SK-N-SH (cell line): ENCODE measurements at regions not wholly inside any gene's neighbourhood (a gene's known extent, or its start where the extent isn't known, plus 50 kb on each side); places are given as distances from the start of the nearest gene placed in this dataset.
A peak's percentile ranks its signal among the peaks of the same experiment; 100 is the strongest.

Experiments
- CTCF ChIA-PET: fragments of 300-600, 350-600 bp; formaldehyde crosslinking; extraction: SDS; loops from one replicate; lab custom pipeline; 2021; lab: Yijun Ruan, JAX
- POLR2A ChIA-PET: fragments of 350-600 bp; sonication (Branson Sonifier 250); formaldehyde crosslinking; extraction: SDS; loops from one replicate; lab custom pipeline; 2020; ENCODE audit warnings: antibody characterized with exemption, inconsistent platforms; lab: Yijun Ruan, JAX
- DNase-seq: peaks from one replicate; pipeline ENCODE4 v3.0.0; 2012
- H2AFZ ChIP-seq: fragments of 200-600 bp; sonication (generic); 2 replicates; pipeline ENCODE4 v1.8.1; 2016; ENCODE audit warnings: antibody characterized with exemption, mild to moderate bottlenecking, low read depth
- H3F3A ChIP-seq: fragments of 200-600 bp; sonication (generic); replicated peaks from 2 replicates; pipeline ENCODE3; 2016; ENCODE audit warnings: antibody characterized with exemption, mild to moderate bottlenecking; ENCODE audit not compliant: insufficient read depth
- H3K27ac ChIP-seq, 2 experiments: fragments of 200-500 bp in 1 of 2; fragments of 200-600 bp in 1 of 2; sonication (Bioruptor generic) in 1 of 2; sonication (generic), shearing (Covaris generic) in 1 of 2; 2 replicates each; pipeline versions ENCODE4 v1.5.1 to v1.6.1; 2014 to 2016; ENCODE audit warnings: low read depth in 2 of 2, inconsistent platforms in 1 of 2, low read length in 1 of 2, mild to moderate bottlenecking in 1 of 2, mixed read lengths in 1 of 2
- H3K27me3 ChIP-seq: fragments of 200-600 bp; sonication (generic), shearing (Covaris generic); 2 replicates; pipeline ENCODE4 v1.6.1; 2016; ENCODE audit warnings: mixed run types; ENCODE audit not compliant: insufficient read depth
- H3K36me3 ChIP-seq, 2 experiments: fragments of 200-500 bp in 1 of 2; fragments of 200-600 bp in 1 of 2; sonication (Bioruptor generic) in 1 of 2; sonication (generic) in 1 of 2; replicated peaks in 1 of 2; 2 replicates each; pipeline versions ENCODE3 to v1.5.1; 2014 to 2016; ENCODE audit warnings: low read length in 1 of 2, mild to moderate bottlenecking in 1 of 2; ENCODE audit not compliant: insufficient read depth in 2 of 2, control insufficient read depth in 1 of 2
- H3K4me1 ChIP-seq, 2 experiments: fragments of 200-500 bp in 1 of 2; fragments of 200-600 bp in 1 of 2; sonication (Bioruptor generic) in 1 of 2; sonication (generic), shearing (Covaris generic) in 1 of 2; 2 replicates each; pipeline versions ENCODE4 v1.5.1 to v1.6.1; 2014 to 2016; ENCODE audit warnings: low read depth in 1 of 2, low read length in 1 of 2, mixed run types in 1 of 2; ENCODE audit not compliant: insufficient read depth in 2 of 2, control insufficient read depth in 1 of 2
- H3K4me2 ChIP-seq: fragments of 200-600 bp; sonication (generic), shearing (Covaris generic); 2 replicates; pipeline ENCODE4 v1.6.1; 2017; ENCODE audit warnings: mixed run types
- H3K4me3 ChIP-seq, 2 experiments: fragments of 200-500 bp in 1 of 2; fragments of 200-600 bp in 1 of 2; sonication (Bioruptor generic) in 1 of 2; sonication (generic), shearing (Covaris generic) in 1 of 2; 2 replicates each; pipeline versions ENCODE4 v1.5.1 to v1.8.1; 2014 to 2016; ENCODE audit warnings: low read depth in 2 of 2, inconsistent platforms in 1 of 2, low read length in 1 of 2, mild to moderate bottlenecking in 1 of 2, mixed read lengths in 1 of 2, moderate library complexity in 1 of 2
- H3K79me2 ChIP-seq: fragments of 200-600 bp; sonication (generic); 2 replicates; pipeline ENCODE4 v1.8.1; 2017; ENCODE audit warnings: mild to moderate bottlenecking; ENCODE audit not compliant: insufficient read depth
- H3K9ac ChIP-seq: fragments of 200-600 bp; sonication (generic); 2 replicates; pipeline ENCODE4 v1.6.1; 2017; ENCODE audit warnings: mixed run types
- H3K9me2 ChIP-seq: fragments of 200-600 bp; sonication (generic); 2 replicates; pipeline ENCODE4 v1.6.1; 2017; ENCODE audit warnings: mixed run types
- H3K9me3 ChIP-seq: fragments of 200-600 bp; sonication (generic); 2 replicates; pipeline ENCODE4 v1.6.1; 2017; ENCODE audit warnings: mixed run types, mild to moderate bottlenecking, moderate library complexity
- H4K20me1 ChIP-seq: fragments of 200-600 bp; sonication (generic); 2 replicates; pipeline ENCODE4 v1.6.1; 2017; ENCODE audit warnings: mild to moderate bottlenecking, mixed run types; ENCODE audit not compliant: insufficient read depth
- CHD2 ChIP-seq: fragments of 150-350 bp; IDR thresholded peaks from 2 replicates; pipeline ENCODE4 v1.6.1; 2018; ENCODE audit warnings: low read length; ENCODE audit not compliant: partially characterized antibody
- CTCF ChIP-seq: fragments of 200-600 bp; sonication (generic); IDR thresholded peaks from 2 replicates; pipeline ENCODE4 v1.6.1; 2017; ENCODE audit warnings: antibody characterized with exemption, mild to moderate bottlenecking, moderate library complexity
- ELF1 ChIP-seq: IDR thresholded peaks from 2 replicates; pipeline ENCODE4 v1.4.0; 2012
- EP300 ChIP-seq, 2 experiments: IDR thresholded peaks; 2 replicates each; pipeline versions ENCODE4 v1.4.0 to v1.6.1; 2012; ENCODE audit warnings: borderline replicate concordance in 1 of 2, low read depth in 1 of 2, low read length in 1 of 2
- FOXM1 ChIP-seq: IDR thresholded peaks from 2 replicates; pipeline ENCODE4 v1.4.0; 2012; ENCODE audit warnings: low read depth, mild to moderate bottlenecking
- GABPA ChIP-seq: IDR thresholded peaks from 2 replicates; pipeline ENCODE4 v1.4.0; 2012; ENCODE audit warnings: low read depth, mild to moderate bottlenecking
- MAX ChIP-seq: IDR thresholded peaks from 2 replicates; pipeline ENCODE4 v1.4.0; 2012; ENCODE audit warnings: low read depth
- MEF2A ChIP-seq: IDR thresholded peaks from 2 replicates; pipeline ENCODE4 v1.4.0; 2012; ENCODE audit warnings: low read depth, borderline replicate concordance
- NFIC ChIP-seq: IDR thresholded peaks from 2 replicates; pipeline ENCODE4 v1.4.0; 2012; ENCODE audit warnings: borderline replicate concordance
- NRF1 ChIP-seq: IDR thresholded peaks from 2 replicates; pipeline ENCODE4 v1.6.1; 2012; ENCODE audit warnings: low read depth, mild to moderate bottlenecking, low read length
- POLR2AphosphoS5 ChIP-seq: IDR thresholded peaks from 2 replicates; pipeline ENCODE4 v1.6.1; 2012; ENCODE audit warnings: low read depth, low read length
- RAD21 ChIP-seq: IDR thresholded peaks from 2 replicates; pipeline ENCODE4 v1.6.1; 2012; ENCODE audit warnings: mild to moderate bottlenecking, low read length
- REST ChIP-seq: IDR thresholded peaks from 2 replicates; pipeline ENCODE4 v1.6.1; 2012; ENCODE audit warnings: mild to moderate bottlenecking, low read depth, low read length, moderate library complexity
- SIN3A ChIP-seq: IDR thresholded peaks from 2 replicates; pipeline ENCODE4 v1.6.1; 2012; ENCODE audit warnings: low read depth, mild to moderate bottlenecking, low read length, moderate library complexity, borderline replicate concordance
- TAF1 ChIP-seq: IDR thresholded peaks from 2 replicates; pipeline ENCODE4 v1.6.1; 2012; ENCODE audit warnings: low read depth, mild to moderate bottlenecking, low read length, moderate library complexity, borderline replicate concordance
- TEAD4 ChIP-seq: IDR thresholded peaks from 2 replicates; pipeline ENCODE4 v1.4.0; 2012; ENCODE audit warnings: mild to moderate bottlenecking, borderline replicate concordance; ENCODE audit not compliant: insufficient read depth
- USF1 ChIP-seq: IDR thresholded peaks from 2 replicates; pipeline ENCODE4 v1.4.0; 2012; ENCODE audit warnings: low read depth, borderline replicate concordance
- ZBTB33 ChIP-seq: IDR thresholded peaks from 2 replicates; pipeline ENCODE4 v1.4.0; 2012; ENCODE audit warnings: low read depth, borderline replicate concordance
- WGBS: methylation state at CpG from one replicate; pipeline ENCODE4 v1.1.6; 2017; ENCODE audit warnings: low lambda C conversion rate; 5-methylcytosine and 5-hydroxymethylcytosine counted together

GRCh38 chr21:17736072-17736471 is 83.1 kb downstream of the C21orf91 start (continued):
- TF ChIP-seq CTCF (no peak), EP300 (IDR thresholded peaks at IDR 0.05; ENCODE audit: borderline replicate concordance in 1 of 2, low read depth in 1 of 2, low read length in 1 of 2) (no peak), TEAD4 (no peak)

GRCh38 chr21:17733209-17733608 is 85.9 kb downstream of the C21orf91 start:
- H2AFZ ChIP-seq, result no peak overlapping the region
- H3K9ac ChIP-seq, result no peak overlapping the region
- TF ChIP-seq NFIC (no peak), MAX (no peak), FOXM1 (no peak), NRF1 (no peak)
- WGBS, result 41% methylated on average over 5 of the region's 5 CpGs
- H3K79me2 ChIP-seq, result no peaks in the 10 kb centered on the region
- ChIA-PET POLR2A (no interaction called here), CTCF (no interaction called here)
- no peaks in the 10 kb centered on the region for H3F3A ChIP-seq
- H3K4me3 ChIP-seq, result no peak overlapping the region
- DNase-seq, result no peak
- H4K20me1 ChIP-seq, result no peaks in the 10 kb centered on the region
- H3K27me3 ChIP-seq, result no peaks in the 10 kb centered on the region
- no peaks in the 10 kb centered on the region for H3K9me3 ChIP-seq
- H3K4me2 ChIP-seq, result no peak overlapping the region
- no peaks in the 10 kb centered on the region for H3K36me3 ChIP-seq
- no peaks in the 10 kb centered on the region for H3K9me2 ChIP-seq
- no peaks in the 10 kb centered on the region for H3K4me1 ChIP-seq
- H3K27ac ChIP-seq, result no peak overlapping the region

GRCh38 chr21:17732306-17732705 is 86.8 kb downstream of the C21orf91 start:
- TF ChIP-seq MEF2A (no peak), GABPA (no peak), RAD21 (no peak), REST (no peak), TAF1 (no peak), NRF1 (no peak), ZBTB33 (no peak), CHD2 (no peak), ELF1 (no peak), POLR2AphosphoS5 (no peak), EP300 (IDR thresholded peaks at IDR 0.05; ENCODE audit: borderline replicate concordance in 1 of 2, low read depth in 1 of 2, low read length in 1 of 2) (no peak), SIN3A (no peak), USF1 (no peak)
- H3K9me2 ChIP-seq, result no peaks in the 10 kb centered on the region
- H4K20me1 ChIP-seq, result no peaks in the 10 kb centered on the region
- H2AFZ ChIP-seq, result no peak overlapping the region
- H3K79me2 ChIP-seq, result no peaks in the 10 kb centered on the region
- H3K4me2 ChIP-seq, result no peak overlapping the region
- H3K9me3 ChIP-seq, result no peaks in the 10 kb centered on the region
- DNase-seq, result peak; percentile 21
- H3K27ac ChIP-seq, result no peak overlapping the region
- ChIA-PET POLR2A (no interaction called here), CTCF (interaction anchor here (1.2 kb wide), 1 partner anchor 53 kb away, joined by 4 read pairs; no protein-coding TSS in a partner anchor)
- no peaks in the 10 kb centered on the region for H3K36me3 ChIP-seq
- H3K27me3 ChIP-seq, result no peaks in the 10 kb centered on the region; the same call in 1 of the 2 replicates
- no peaks in the 10 kb centered on the region for H3K4me1 ChIP-seq
- no peak overlapping the region for H3K4me3 ChIP-seq
- no peaks in the 10 kb centered on the region for H3F3A ChIP-seq
- WGBS, result 6% methylated on average over 2 of the region's 2 CpGs
- no peak overlapping the region for H3K9ac ChIP-seq
